HG02623 (cell line): ENCODE measurements at regions not wholly inside any gene's neighbourhood (a gene's known extent, or its start where the extent isn't known, plus 50 kb on each side); places are given as distances from the start of the nearest gene placed in this dataset.
A peak's percentile ranks its signal among the peaks of the same experiment; 100 is the strongest.

Source experiments
- ATAC-seq: cut with Tn5 transposase; IDR thresholded peaks from one replicate; pipeline ENCODE4 v1.9.1; 2021; ENCODE audit warnings: moderate library complexity; ENCODE audit not compliant: unreplicated experiment

DNA sequence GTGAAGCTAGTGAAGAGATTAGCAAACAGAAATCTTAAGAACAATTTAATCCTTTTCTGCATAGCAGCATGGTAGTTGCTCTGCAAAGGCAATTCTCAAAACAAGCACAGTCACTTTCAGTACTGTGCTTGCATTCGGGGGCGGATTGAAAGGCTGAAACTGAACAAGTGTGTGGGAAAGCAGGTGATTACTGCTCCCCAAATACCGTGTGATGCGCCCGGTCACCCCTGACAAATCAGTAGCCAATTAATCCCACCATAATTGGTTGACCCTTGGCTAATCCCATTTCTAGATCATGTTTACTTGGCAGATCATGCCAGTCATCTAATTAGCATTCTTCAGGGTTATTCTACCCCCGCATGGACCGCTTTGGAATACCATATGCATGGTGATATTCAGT lies 76.5 kb upstream of the ADRB1 start:
- peak; percentile 41 for ATAC-seq

DNA sequence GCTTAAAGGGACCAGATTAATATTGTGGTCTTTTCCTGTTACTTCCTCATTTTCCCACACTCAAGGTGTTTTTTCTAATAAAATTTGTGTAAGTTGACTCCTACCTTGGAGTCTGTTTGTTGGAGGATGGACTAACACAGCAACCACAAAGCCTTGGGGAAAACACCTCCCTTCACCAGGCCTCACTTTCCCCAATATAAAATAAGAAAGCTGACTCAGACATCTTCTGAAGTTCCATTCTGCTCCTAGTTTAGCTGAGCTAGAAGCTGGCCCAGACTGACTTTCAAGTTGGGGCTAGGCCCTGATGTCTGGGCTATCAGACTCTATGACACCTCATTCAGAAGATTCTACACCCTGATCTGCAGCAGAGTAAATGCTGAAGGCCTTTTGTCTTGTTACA lies 73.0 kb upstream of the ADRB1 start:
- no peak for ATAC-seq

DNA sequence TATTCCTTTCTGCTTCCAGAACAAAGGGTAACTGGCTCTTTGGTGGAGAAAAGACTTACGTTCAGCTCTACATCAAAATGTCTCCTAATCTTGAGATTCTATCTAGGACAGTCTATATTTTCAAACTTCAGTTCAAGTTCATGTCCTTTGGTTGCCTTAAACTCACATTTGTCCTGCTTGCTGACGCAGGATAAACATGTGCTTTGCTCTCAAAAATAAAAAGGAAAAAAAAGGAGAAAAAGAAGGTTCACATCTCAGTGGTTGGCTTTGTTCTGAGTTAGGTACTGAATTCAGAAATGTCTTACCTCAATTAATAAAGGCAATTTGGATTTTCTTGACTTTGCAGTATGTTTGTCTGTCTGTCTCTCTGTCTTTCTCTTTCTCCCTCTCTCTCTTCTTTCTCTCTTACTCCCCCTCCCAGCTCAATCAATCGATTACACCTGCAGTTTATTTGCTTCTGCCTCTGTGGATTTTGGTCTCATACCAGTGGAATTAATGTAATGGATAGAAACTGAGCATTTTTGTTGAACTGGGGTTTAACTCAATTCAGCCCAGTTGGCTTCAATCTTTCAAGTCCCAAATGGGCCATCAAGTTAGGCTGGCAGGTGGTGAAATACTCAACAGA lies 72.2 kb upstream of the ADRB1 start:
- no peak for ATAC-seq

DNA sequence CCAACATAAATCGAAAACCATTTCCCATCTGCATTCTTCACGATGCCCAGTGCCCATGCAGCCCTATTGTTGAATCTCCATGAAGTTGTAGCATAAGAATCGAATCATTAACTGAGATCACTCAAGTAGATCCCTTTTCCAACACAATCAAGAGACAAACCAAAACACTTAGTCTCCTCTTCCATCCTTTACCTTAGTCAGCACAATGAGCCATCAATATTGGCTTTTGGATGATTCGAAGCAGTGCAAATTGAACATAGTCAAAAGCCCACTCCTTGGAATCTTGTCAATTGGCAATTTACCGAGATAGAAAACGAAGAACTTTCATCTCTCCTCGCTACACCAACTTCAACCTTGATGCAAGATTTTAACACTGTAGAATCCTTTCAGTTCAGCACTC lies 66.5 kb upstream of the ADRB1 start:
- no peak for ATAC-seq

DNA sequence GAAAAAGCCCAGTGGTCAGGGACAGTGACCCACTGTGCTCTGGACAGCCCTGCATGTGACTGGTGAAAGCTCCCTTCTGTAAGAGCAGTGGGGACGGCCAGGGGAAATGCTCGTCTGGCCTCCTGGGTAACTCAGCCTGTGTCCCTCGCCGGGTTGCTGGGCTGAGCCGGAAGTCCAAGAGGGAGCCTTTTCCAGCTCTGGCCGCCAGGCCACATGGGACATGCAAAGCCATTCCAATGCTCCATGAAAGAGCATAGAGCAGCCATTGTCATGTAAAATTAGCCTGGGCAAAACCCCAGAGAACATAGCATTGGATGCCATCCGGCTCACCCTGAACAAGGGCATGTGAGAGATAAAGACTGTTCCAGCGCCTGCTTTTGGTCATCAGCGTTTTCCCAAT lies 64.9 kb upstream of the ADRB1 start:
- no peak for ATAC-seq

DNA sequence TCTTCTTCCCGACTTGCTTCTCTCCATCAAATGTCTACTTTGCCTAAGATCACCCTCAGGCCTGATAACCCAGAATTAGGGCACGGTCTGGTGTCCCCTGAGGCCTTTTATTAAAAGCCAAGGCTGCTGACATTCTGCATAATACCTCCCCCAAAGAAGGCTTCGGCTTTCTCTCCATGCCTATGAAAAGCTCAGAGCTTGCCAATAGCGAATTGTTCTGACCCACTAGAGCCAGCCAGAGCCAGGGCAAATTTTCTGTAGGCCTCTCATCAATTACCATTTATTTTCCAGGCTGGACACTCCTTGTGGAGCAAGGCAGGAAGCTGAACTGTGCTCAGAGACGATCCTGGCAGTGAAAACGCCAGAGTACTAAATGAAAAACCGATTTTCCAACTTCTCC lies 64.3 kb upstream of the ADRB1 start:
- no peak for ATAC-seq

DNA sequence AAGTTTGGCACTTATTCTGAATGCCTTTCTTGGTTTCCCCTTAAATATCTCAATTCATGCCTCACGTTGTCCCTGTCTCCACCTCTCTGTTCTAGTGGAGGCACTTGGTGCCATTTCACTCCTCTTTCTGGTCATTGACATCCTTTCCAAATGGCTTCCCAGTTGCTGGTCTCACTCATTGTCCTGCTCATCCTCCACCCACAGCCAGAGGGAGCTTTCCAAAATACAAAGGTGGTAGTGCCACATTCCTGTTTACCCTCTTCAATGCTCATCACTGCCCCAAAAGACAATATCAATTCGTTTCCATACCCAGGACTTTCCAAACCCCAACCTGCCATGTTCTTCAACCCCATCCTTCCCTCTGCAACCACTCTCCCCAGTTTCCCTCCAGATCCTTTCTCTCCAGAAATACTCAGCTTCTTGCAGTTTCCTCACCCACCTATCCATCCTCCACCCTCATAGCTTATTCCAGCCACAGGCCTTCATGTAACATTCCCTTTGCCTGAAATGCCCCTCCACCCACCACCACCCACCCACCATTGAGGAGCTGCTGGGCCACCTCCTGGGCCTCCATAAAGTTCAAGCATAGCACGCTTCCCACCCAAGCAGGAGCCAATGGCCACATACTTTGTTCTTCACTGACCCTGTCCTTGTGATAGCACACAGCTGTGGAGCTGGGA lies 63.1 kb upstream of the ADRB1 start:
- ATAC-seq, result no peak

DNA sequence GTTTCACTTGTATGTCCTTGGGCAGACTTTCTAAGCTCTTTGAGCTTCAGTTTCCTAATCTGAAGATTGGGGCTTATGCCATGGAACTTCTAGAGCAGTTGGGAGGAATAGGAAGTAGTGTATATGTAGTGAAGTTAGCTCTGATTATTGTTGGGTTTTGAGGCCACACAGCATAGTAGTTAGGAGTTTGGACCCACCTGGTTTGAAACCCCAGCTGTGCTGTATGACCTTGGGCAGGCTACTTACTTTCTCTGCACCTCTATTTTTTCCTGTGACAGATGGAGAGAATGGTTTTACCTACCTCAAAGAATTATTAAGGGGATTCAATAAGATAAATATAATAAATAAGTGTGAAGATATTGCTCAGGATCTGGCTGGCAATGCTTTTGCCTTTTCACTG lies 61.4 kb upstream of the ADRB1 start:
- peak; percentile 28 for ATAC-seq

DNA sequence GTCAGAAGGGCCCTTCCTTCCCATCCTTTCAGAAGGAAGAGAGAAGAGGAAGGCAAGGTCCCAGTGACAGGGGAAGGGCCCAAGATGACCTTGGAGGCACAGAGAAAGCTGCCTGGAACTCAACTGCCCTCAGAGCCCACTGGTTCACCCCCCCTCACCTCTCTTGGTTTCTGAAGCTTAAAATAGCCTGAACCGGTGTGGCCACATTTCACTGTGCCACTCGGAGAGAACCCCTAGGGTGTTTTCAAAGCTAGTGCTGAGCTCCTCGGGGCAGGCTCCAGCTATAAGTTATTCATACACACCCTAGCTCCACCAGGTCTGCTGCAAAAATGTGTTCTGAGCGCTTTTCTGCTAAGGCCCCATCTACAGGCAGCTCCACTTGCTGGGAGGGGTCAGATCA lies 60.9 kb upstream of the ADRB1 start:
- ATAC-seq, result peak; percentile 81

DNA sequence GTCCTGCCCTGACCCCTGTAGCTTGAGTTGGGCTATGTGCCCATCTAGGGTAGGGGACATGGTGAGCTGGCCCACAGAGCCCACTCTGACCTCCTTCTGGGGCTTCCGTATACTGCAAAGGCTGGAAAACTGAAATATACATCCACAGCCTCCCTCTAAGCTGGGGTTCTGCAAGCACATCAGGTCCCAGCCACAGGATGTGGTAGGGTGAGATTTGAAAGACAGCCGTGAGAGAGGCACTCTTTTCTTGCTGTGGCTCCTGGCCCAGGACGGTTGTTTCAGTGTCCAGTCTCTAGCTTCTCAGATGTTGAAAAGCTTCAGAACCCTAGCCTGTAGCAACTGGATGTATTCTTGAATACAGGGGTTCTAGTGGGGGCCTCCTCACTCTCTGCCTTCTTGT lies 60.1 kb upstream of the ADRB1 start:
- peak; percentile 38 for ATAC-seq

DNA sequence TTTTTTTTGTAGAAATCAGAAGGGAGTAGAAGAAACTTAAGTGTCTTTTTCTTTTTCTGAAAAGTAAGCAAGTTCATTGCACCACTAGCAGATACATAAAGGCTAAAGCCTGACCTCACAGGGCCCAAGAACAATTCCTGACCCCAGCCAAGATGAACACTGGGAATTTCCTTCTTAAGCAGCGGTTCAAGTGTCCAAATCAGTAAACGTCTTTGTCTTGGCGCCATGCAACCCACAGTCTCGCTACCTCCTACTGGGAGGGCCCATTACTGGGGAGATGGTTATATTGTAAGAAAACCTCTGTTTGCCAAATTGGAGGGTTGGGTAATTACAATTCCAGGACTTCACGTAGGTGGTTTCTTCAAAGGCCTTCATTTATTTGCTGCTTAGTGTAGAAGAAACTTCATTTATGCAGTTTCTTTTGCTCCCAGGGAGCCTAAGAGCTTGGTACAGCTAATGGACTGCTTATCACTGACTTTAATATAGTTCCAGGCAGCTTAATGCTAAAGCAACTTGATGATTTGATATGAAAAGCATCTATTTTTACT lies 58.3 kb upstream of the ADRB1 start:
- ATAC-seq, result no peak

DNA sequence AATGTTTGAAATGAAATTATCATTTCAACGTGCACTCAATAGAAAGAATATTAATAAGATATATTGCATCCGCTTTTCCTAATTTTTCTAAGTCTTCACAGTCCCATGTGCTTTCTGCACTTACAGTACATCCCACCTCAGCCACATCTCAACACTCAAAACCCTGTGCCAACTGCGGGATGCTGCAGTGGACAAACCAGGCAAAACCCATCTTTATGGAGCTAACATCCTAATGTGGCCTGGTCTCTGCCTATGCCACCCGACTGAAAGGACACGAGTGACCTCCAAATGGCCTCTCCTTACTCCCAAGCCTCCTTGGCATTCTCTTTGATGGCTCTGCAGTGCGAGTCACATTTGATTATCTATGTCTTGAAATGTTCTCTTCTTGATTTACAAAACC lies 57.4 kb upstream of the ADRB1 start:
- no peak for ATAC-seq

DNA sequence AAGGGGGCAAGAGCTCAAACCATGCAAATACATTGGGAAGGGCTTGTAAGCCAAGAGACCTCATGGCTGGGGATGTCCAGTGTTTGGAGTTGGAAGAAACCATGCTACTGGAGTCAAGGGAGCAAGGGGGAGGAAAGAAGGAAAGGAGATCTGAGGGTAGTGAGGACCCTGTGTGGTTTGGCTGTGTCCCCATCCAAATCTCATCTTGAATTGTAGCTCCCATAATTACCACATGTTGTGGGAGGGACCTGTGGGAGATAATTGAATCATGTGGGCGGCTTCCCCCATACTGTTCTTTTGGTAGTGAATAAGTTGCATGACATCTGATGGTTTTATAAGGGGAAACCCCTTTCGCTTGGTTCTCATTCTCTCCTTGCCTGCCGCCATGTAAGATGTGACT lies 56.5 kb upstream of the ADRB1 start:
- no peak for ATAC-seq

DNA sequence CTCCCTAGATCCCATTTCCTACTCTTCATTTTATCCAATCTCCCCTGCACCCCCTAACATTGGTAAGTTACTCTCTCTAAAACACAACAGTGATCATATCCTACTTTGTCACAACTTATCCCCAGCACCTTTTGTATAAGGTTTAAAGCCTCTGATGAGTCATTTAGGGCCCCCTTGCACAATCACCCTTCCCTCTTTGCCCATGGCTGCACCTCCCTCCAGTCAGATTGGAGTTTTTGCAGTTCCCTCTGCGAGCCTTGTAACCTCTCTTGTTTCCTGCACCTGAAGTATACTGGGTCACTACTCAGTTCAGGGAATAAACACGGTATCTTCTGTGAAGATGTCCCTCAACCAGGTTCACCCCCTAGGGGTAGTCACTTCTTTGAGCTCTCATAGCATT lies 55.9 kb upstream of the ADRB1 start:
- no peak for ATAC-seq

DNA sequence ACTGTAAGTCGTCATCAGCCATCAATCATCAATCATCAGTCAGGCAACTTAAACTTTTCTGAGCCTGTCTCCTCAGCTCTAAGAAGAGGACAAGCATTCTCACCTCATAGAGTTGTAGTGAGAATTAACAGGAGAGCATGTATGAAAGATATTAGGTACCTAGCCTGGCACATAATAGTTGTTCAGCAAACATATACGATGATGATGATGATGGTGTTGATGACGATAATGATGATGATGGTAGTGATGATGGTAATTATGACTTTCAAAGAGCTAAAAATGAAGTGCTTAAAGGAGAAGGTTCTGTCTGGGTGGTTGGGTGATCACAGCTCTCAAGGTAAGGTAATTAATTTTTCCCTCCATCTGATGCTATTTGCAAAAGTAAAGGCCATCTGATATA lies 55.1 kb upstream of the ADRB1 start:
- ATAC-seq, result no peak

DNA sequence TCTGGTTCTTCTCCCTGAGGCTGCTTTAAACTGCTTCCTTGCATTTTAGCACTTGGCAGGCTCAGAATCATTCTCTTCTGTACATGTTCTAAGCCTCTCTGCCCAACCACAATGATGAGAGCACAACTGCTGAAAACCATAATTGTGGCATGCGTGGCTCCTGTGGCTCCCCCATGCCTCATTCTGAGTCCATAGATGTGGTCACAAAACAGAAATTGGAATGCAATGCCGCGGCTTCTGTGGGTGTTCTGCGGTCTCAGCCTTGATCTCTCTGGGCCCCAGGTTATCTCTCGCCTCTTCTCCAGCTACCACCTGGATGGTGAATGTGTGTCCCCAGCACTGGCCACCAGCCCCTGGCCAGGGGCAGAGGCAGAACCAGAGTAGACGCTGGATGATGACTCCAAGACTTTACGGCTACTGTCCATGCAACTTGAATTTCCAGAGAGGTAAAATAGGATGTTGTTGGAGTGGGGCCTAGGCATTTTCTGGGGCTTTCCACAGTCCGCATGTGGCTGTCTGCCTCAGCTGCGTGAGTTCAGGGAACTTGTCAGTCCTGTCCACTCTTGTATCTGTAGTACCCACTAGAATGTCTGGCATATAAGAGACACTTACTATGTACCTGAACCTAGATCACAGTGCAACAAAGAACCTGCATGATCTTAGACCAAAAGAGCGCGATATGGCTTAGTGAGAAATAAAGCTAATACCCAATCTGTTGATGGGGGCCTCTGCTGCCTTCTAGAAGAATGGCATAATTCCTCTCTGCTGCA lies 52.4 kb upstream of the ADRB1 start:
- no peak for ATAC-seq

DNA sequence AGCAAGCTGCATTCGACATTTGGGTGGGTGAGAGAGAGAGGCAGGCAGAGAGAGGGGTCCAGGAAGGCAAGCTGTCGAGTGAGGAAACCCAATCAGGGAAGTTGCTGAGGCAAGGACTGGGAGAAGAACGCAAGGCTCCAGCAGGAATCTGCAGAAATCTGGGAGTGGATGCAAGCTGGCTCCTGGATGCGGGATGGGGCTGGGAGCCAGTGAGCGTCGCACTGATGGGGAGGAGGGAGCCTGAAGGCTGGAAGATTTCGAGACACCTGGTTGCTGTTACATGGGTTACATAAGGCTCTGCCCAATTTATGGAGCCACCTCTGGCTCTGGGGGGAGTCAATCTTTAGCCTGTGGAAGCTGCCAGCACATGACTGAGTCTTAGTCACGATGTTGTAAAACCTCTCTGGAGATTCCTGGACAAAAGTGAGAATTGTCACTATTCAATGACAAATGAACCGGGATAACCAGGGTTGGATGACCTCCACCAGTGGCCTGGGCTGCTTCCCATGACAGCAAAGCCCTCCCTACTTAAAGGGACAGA lies 51.1 kb upstream of the ADRB1 start:
- ATAC-seq, result no peak

DNA sequence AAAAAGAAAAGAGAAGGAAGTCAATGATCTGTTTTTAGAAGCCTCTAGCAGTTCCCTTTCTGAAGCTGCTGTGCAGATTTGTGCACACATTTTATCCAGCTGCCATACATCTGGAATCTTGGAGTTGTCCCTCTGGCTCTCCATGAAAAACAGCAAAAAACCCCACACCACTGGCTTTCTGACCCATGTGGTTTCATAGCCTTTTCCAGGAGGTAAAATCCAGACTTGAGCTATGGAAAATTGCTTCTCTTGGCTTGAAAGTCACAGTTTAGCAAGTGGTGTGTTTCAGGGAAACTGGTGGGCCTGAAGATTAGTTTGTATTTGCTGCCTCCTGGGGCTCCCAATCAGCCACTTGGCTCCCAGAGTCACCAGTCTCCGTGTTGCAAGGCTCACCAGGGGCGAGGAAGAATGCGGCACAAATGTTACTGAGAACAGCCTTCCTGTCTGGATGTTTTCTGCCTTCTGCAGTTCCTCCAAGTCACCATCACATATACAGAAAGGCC lies 50.1 kb upstream of the ADRB1 start:
- ATAC-seq, result no peak
